NCI-H1436 treated with DMSO at 0.1 percent for 48 hours (cell line): ENCODE measurements at regions not wholly inside any gene's neighbourhood (a gene's known extent, or its start where the extent isn't known, plus 50 kb on each side); places are given as distances from the start of the nearest gene placed in this dataset.
A peak's percentile ranks its signal among the peaks of the same experiment; 100 is the strongest.

Experiments
- DNase-seq: peaks from one replicate; lab custom pipeline; 2025; lab: John Stamatoyannopoulos, UW

DNA sequence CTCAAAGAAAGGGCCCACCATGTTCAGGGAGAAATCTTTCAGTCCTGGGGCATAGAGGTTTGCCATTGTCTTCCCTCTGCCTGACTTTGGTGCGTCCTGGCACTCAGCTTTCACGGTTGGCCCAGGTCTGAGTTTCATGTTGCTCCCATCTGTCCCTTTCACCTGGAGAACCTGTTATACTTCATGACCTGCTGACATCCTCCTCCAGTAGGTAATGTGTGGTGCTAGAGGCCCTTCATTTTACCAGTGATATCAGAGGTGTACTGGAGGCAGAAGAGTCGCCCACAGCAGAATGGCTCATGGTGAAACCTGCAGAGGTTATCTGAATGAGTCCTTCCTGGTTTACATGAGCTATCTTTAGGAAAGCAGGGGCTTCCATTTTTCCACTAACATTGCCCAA is 128.8 kb upstream of the DLX2 start:
- no peak for DNase-seq

GRCh38 chr2:172232708-172233396 is 130.2 kb upstream of the DLX2 start:
- DNase-seq: no peak

GRCh38 chr2:172233987-172234715 is 131.5 kb upstream of the DLX2 start:
- DNase-seq: no peak

- no peak for DNase-seq
Measured at GRCh38 chr2:172234716-172235691, 132.3 kb upstream of the DLX2 start.

DNA sequence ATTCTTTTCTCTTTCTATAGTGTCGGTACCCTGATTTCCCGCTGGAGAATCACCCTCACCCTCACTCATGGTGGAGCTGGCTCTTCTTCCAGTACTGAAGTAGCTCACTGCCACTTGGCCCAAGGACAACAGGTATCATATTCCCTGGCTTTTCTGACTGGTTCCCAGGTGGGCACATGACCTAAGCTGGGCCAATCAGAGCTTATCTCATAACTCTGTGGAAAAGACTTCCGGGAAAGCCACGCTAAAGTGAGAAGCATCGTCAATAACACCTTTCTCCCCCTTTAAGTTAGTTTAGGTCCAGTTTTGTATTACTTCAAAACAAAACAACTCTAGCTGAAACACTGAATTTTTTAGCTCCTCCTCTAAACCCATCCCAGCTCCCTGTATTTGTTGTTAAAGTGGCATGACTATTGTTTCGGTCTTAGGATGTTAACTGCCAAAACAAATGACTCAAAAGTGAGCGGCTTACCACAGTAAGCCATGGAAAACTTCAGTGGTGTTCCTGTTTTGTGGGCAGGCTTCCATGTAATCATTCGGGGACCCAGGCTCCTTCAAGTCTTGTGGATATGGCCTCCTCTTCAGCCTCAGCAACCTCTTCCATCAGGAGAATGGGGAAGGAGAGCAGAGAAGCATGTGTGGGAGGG is 137.4 kb upstream of the DLX2 start:
- no peak for DNase-seq

GRCh38 chr2:172241222-172241621 is 138.5 kb upstream of the DLX2 start:
- no peak for DNase-seq

DNA sequence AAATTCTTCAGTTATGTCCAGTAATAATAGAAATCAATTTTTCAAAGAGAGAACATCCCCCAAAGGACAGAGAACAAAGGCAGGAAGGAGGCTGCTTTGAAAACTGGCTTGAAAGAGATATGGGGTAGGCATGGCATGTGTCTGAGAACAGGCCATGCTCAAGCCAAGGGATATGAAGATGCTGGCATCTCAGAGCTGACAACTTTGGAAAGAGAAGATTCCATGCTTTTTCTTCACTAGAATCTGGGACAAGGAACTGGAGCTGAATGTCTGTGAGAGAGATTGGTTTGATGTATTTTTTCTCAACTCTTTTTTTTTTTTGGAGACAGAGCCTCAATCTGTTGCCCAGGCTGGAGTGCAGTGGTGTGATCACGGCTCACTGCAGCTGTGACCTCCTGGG is 139.8 kb upstream of the DLX2 start:
- DNase-seq: no peak

GRCh38 chr2:172242961-172243360 is 140.3 kb upstream of the DLX2 start:
- DNase-seq: no peak

DNA sequence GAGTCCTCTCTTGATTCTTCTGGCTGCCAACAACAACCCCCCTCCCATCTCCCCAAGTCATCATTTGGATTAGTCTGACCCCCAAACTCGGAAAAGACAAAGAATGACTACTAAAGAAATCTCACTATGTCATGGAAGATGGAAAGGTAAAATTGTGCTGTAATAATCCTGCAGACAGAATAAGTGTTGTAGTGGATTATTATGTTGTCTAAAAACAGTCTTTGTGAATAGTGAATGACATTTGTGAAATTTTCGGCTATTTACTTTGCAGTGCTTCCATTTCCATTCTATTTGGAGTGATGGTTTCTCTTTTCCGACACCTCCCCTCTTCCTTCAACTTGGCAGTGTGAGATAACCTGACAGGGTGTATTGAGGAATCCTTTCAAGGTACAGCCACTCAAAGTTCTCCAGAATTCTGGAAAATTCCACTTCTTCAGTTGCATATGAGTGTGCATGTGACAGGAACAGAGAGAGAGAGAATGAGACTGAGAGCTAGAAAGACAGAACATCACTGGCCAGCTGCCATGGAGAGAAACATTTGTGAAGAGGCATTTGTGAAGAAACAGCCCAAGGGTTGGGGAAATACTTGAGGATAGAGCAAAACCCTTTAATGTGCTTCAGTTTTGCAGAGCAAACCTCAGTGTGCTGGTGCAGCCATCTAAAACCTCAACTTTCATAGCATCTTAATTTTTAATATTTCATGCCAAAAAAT is 141.9 kb upstream of the DLX2 start:
- DNase-seq: no peak

DNA sequence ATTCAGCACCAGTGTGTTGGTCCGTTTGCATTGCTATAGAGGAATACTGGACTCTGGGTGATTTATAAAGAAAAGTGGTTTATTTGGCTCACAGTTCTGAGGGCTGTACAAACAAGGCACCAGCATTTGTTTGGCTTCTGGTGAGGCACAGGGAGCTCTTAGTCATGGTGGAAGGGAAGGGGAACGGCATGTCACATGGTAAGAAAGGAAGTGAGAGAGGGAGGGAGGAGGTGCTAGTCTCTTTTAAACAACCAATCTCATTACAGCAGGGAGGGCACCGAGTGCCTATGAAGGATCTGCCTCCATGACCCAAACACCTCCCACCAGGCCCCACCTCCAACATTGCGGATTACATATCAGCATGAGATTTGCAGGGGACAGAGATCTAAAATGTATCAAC is 143.9 kb upstream of the DLX2 start:
- DNase-seq: no peak

DNA sequence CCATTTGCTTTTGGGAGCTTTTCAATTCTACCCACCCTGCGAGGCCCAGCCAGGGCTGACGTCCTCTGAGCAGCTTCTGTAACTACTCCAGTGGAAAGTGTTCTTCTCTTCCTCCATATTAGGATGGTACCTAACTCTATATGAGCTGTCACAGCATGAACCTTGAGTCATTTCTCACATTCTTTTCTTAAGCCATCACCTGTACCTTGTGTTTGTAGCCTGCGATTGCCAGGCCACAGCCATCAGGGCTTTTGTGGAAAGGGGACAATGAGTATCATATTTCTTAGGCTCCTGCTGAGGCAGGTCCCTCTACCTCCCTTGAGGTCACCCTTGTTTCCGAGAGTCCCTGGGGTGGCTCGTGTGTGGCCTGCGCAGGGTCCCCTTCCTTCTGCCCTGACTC is 144.5 kb upstream of the DLX2 start:
- DNase-seq: no peak

DNA sequence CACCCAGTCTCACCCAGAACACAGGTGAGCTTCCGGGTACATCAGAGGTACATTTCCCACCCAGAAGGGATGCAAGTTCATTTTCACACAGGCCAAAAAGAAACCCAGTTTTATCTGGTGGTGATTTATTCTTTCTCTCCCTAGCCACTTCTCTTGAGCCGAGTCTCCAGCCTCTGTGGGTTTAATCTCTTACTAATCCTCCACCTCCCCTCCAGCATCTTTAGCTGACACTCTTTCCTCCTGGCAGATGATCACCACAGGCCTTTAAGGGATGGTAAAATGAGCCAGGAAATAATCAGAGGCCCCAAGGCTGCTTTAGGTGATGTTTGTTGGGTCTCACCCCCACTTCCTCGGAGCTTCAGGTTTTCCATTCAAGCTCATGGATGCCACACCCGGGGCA is 145.7 kb upstream of the DLX2 start:
- DNase-seq: no peak

DNA sequence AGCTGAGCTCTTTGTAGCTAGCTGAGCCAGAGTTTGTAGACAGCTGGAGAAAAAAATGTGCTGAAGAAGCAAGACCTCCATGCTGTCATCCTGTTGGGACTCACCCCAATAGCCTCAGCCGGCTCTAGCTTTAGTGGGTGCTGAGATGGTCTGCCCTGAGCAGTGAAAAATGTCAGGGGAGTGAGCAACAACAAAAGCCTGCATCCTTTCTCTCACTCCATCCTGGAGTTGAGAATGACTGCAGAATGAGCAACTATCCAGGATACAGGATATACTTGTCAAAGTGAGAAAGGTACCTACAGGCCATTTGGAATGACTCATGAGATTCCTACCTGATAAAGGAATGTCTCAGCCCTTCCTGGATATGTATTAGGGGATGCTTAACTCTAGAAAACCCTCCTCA is 146.1 kb upstream of the DLX2 start:
- no peak for DNase-seq

GRCh38 chr2:172249334-172249733 is 146.6 kb upstream of the DLX2 start:
- no peak for DNase-seq

- no peak for DNase-seq
Measured at GRCh38 chr2:172249986-172250385, 147.3 kb upstream of the DLX2 start.

DNA sequence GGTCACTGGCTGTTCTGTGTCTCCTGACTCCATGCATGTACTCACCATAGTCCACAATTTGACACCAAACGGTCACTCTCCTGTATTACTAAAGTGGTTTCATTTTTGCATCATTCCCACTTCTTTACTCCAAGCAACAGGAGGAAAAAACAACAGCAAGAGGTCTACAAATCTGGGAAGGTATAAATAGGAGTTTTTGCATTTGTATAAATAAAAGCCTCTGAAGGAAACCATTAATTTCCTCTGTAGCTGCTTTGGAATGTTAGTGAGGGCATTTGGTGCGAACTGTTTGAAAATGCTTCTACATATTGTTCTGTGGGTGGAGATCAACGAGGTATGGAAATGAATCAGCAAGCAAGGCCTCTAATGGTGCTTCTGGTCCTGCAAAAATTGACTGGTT is 148.5 kb upstream of the DLX2 start:
- DNase-seq: no peak

- no peak for DNase-seq
Measured at GRCh38 chr2:172252154-172252553, 149.5 kb upstream of the DLX2 start.

DNA sequence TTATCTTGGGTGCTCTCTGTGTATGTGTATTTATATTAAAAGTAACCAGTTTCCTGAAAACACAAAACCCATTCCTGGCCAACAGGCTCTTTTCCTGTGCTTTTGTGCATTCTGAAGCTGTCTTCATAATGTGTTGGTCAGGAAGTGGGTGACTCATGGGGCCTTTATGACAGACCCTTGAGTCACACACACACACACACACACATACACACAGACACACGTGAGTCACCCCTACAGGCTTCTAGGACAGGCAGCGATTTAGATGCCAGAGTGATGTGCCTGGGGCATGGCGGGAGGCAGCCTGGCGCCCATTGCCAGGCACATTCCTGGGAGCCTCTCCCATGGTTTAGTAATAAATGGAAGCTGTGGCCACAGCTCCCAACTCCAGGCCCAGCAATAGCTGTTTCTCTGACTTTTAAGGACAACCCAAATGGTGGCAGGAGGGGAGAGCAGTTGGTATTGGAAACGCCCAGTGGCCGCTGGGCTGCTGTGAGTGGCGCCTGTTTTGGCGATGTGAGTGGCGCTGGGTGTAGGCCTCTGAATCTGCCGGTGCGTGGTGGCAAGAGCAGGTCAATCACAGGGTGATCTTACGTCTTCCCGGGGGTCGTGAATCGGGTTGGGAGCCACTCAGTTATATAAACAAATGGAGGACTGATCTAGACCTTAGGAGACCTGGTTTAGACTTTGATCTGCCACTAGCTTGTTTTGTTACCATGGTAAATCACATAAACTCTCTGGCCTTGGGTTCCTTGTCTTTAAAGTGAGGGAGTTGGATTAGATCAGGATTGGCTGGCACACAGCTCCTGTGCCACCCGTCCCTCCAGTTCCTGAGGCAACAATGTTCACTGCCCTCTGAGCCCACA is 150.7 kb upstream of the DLX2 start:
- peak; percentile 14 for DNase-seq

DNA sequence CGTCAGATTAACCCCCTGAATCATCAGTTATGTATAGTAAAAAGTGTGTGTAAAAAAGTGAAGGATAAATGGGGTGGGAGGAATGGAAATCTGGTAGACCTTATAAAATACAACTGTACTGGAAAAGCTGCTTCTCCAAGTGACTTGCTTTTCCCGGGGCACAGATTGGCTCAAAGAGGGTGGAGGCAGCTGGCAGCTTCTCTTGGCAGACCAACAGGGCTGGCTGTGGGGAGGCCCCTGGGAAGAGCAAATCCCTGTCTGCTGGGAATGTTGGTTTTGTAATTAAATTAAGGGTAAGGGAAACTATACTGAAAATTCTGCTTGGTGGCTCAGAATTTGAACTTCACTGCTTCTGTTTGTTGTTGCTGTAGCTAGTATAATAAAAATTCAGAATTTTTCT is 154.2 kb upstream of the DLX2 start:
- DNase-seq: no peak

DNA sequence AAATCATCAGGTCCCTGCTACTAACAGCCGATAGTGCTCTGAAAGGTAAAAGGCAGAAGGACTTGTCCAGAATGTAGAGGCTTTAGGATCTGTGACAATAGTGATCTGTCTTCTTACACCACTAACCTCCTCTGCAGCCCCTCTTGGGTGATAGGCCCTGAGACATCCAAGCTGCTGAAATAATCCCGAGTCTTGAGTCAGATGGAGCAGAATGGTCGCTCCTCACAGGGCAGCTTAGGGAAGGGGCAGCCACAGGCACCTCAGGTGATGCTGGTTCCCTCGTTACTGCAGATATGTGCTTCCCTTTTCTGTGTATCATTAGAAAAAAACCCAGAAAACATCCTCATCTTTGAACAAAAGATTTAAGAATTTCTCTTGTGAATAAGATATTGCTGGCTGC is 157.1 kb upstream of the DLX2 start:
- DNase-seq: no peak

GRCh38 chr2:172260336-172260735 is 157.6 kb upstream of the DLX2 start:
- no peak for DNase-seq
